ENCODE measurements at regions not wholly inside any gene's neighbourhood (a gene's known extent, or its start where the extent isn't known, plus 50 kb on each side); places are given as distances from the start of the nearest gene placed in this dataset.

DNA sequence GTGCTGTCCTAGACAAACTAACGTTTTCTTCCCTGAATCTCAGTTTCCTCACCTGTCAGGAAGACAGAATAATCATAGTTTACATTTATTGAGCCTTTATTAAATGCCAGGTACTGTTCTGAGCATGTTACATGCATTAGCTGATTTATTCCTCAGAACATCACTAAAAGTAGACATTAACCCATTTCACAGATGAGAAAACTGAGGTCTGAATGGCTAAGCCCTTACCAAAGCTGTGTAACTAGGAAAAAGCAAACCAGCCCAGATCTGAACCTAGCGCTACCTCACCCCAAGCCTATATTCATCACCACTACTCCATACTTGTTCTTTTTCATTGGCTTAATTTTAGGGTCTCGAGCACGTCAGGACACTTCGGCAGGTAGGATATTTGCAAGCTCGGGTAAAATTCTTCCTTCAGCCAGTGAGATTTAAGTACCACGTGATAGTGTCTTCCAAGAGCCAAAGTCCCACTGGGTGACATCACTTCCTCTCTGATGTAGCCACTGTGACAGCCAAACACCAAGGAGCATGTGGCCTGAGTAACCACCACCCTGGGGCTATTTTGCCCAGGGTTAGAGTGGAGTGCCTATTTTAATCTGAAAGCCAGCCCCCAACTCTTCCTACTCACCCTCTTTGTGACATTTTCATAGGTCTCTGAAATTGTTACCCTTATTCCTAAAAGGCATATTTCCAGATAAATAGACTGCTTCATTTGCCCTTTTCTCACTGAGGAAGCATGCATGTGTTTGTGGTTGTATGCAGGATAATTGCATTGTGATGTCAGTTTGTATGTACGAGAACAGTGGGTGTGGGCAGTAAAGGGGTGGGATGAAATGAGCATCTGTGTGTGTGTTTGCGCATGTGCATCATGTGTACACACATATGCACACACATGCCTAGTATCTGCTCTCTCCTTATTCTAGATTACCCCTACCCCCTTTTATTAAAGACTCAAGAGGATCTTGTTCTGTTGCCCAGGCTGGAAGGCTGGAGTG is 62.2 kb upstream of the WSCD2 start (continued):
- TF ChIP-seq ZFX (IDR thresholded peaks at IDR 0.05), result no peak

DNA sequence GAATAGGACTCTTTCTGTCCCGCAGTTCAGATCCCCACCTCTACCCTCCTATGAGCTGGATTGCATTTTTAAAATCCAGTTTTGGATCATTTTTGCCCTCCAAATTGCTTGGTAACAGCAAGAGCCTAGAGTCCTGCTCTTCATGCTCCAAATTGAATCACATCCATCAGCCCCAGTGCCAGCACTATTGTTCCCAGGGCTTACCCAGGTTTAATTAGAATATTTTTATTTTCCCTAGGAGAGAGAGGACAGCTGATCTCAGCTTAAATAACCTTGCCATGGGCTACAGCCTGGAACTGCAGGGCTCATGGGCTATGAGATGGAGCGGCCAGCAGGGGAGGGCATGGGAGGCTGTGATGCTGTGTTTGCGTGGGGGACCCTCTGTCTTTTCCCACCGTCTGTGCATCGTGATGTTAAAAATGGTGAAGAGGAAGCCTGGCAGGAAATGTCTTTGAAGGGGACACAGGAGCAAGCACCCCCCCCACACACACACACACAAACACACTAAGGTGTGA is 59.4 kb upstream of the WSCD2 start:
- CTCF ChIA-PET, result no interaction called here

More for the DNA sequence above, 59.4 kb upstream of the WSCD2 start:
- no peaks in the 10 kb centered on the region for H3K9me3 ChIP-seq (ENCODE audit: control insufficient read depth in 1 of 2, insufficient read depth in 1 of 2, low read depth in 1 of 2, low read length in 2 of 2)
- no peak overlapping the region for H2AFZ ChIP-seq (ENCODE audit: low read depth, low read length, poor library complexity, severe bottlenecking)
- TF ChIP-seq FOSL1 (IDR thresholded peaks at IDR 0.05; ENCODE audit: low read depth), result no peak
- TF ChIP-seq, protein P1, sequence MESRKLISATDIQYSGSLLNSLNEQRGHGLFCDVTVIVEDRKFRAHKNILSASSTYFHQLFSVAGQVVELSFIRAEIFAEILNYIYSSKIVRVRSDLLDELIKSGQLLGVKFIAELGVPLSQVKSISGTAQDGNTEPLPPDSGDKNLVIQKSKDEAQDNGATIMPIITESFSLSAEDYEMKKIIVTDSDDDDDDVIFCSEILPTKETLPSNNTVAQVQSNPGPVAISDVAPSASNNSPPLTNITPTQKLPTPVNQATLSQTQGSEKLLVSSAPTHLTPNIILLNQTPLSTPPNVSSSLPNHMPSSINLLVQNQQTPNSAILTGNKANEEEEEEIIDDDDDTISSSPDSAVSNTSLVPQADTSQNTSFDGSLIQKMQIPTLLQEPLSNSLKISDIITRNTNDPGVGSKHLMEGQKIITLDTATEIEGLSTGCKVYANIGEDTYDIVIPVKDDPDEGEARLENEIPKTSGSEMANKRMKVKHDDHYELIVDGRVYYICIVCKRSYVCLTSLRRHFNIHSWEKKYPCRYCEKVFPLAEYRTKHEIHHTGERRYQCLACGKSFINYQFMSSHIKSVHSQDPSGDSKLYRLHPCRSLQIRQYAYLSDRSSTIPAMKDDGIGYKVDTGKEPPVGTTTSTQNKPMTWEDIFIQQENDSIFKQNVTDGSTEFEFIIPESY (IDR thresholded peaks at IDR 0.05; ENCODE audit: extremely low read depth, insufficient replicate concordance, low read length), result no peak
- TF ChIP-seq, protein P2, sequence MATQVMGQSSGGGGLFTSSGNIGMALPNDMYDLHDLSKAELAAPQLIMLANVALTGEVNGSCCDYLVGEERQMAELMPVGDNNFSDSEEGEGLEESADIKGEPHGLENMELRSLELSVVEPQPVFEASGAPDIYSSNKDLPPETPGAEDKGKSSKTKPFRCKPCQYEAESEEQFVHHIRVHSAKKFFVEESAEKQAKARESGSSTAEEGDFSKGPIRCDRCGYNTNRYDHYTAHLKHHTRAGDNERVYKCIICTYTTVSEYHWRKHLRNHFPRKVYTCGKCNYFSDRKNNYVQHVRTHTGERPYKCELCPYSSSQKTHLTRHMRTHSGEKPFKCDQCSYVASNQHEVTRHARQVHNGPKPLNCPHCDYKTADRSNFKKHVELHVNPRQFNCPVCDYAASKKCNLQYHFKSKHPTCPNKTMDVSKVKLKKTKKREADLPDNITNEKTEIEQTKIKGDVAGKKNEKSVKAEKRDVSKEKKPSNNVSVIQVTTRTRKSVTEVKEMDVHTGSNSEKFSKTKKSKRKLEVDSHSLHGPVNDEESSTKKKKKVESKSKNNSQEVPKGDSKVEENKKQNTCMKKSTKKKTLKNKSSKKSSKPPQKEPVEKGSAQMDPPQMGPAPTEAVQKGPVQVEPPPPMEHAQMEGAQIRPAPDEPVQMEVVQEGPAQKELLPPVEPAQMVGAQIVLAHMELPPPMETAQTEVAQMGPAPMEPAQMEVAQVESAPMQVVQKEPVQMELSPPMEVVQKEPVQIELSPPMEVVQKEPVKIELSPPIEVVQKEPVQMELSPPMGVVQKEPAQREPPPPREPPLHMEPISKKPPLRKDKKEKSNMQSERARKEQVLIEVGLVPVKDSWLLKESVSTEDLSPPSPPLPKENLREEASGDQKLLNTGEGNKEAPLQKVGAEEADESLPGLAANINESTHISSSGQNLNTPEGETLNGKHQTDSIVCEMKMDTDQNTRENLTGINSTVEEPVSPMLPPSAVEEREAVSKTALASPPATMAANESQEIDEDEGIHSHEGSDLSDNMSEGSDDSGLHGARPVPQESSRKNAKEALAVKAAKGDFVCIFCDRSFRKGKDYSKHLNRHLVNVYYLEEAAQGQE (IDR thresholded peaks at IDR 0.05; ENCODE audit: low read depth), result no peak
- no peak overlapping the region for H3K27ac ChIP-seq (ENCODE audit: low read depth, low read length)
- H4K20me1 ChIP-seq (ENCODE audit: insufficient read depth), result no peaks in the 10 kb centered on the region
- no peaks in the 10 kb centered on the region for H3K36me3 ChIP-seq (ENCODE audit: control insufficient read depth in 1 of 2, insufficient read depth in 2 of 2, low read length in 2 of 2)
- peaks cover 41% of the 10 kb centered on the region for H3K27me3 ChIP-seq (ENCODE audit: insufficient read depth, low read length)
- POLR2A ChIA-PET, result no interaction called here
- peaks cover 3 to 7% of the 10 kb centered on the region in 2 experiments; a peak in 1 of 4 replicates for H3K4me1 ChIP-seq (ENCODE audit: control insufficient read depth in 1 of 2, insufficient read depth in 2 of 2, low read length in 2 of 2)
- H3K4me2 ChIP-seq (ENCODE audit: low read length), result no peak overlapping the region
- no TSS peak for BruUV-seq (replicated peaks)
- H3K4me3 ChIP-seq (replicated peaks in 1 of 2; ENCODE audit: low read depth in 1 of 2, low read length in 2 of 2), result no peak overlapping the region
- no peak overlapping the region for H3K9ac ChIP-seq (ENCODE audit: low read length)
- intact Hi-C loops (cut with micrococcal nuclease), result loop anchor here (10.0 kb wide), 1 partner anchor 425 kb away; no protein-coding TSS in a partner anchor
- no peaks in the 10 kb centered on the region for H3K9me2 ChIP-seq (ENCODE audit: insufficient read depth)
- no peak for ATAC-seq
- RAD21 ChIA-PET (ENCODE audit: low non-redundant PET in 1 of 2, low total read pairs in 2 of 2, uncharacterized antibody in 2 of 2, unreplicated experiment in 2 of 2), result no interaction called here
- DNase-seq (ENCODE audit: low read depth, low spot score), result no peak
- H3K79me2 ChIP-seq (ENCODE audit: insufficient read depth, low read length), result no peaks in the 10 kb centered on the region

All from HCT116 (cell line).